ENCODE measurements at regions not wholly inside any gene's neighbourhood (a gene's known extent, or its start where the extent isn't known, plus 50 kb on each side); places are given as distances from the start of the nearest gene placed in this dataset.
"Not testable (repeated sequence)": the region's sequence is repeated elsewhere in the genome, so short reads cannot be mapped to it uniquely, and the experiment has no call there.

DNA sequence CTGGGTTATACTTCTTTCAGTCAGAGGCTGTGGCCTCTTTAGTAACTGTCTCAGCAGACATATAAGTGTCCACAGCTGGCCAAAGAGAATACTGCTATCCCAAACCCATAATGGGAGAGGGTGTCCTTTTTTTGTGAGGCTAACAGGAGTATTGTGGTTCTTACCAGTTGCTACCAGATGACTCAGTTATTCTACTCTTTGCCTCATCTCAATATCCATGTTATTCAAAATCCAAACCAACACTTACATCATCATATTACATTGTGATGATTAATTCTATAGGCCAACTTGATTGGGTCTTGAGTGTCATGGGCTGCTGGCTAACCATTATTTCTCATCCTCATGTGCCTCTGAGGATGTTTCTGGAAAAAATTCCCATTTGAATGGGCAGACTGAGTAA, 120.9 kb downstream of the TMEM168 start:
- Histone ChIP-seq H4K20me1 (ENCODE audit: control insufficient read depth, extremely low read depth, insufficient read depth, low read length) (no peaks in the 10 kb centered on the region), H3K27ac (ENCODE audit: insufficient read depth, low read length) (no peak overlapping the region), H3K27me3 (ENCODE audit: control insufficient read depth, insufficient read depth, low read length) (no peaks in the 10 kb centered on the region), H3K9ac (ENCODE audit: insufficient read depth, low read length) (no peak overlapping the region), H3K36me3 (ENCODE audit: control insufficient read depth, insufficient read depth, low read length) (no peaks in the 10 kb centered on the region), H3K4me3 (replicated peaks in 1 of 4; ENCODE audit: control extremely low read depth in 1 of 4, insufficient read depth in 1 of 4, low read depth in 3 of 4, low read length in 4 of 4) (no peak overlapping the region), H3K9me3 (ENCODE audit: control insufficient read depth, insufficient read depth, low read depth, low read length) (no peaks in the 10 kb centered on the region), H3K79me2 (ENCODE audit: control insufficient read depth, insufficient read depth, low read length) (no peaks in the 10 kb centered on the region), H2AFZ (ENCODE audit: low read length) (no peak overlapping the region), H3K4me2 (ENCODE audit: extremely low read depth, insufficient read depth, low read length) (no peak overlapping the region), H3K4me1 (ENCODE audit: control insufficient read depth, extremely low read depth, insufficient read depth, low read length) (no peaks in the 10 kb centered on the region)
- no peak for TF ChIP-seq EZH2 (IDR thresholded peaks at IDR 0.05; ENCODE audit: low read length, missing control alignments)
- TF ChIP-seq CTCF (conservative IDR thresholded peaks at IDR 0.05 in 1 of 2, IDR thresholded peaks at IDR 0.05 in 1 of 2; ENCODE audit: low read depth in 1 of 2, low read length in 2 of 2): no peak
- no peak for DNase-seq (ENCODE audit: low read depth in 2 of 2)

DNA sequence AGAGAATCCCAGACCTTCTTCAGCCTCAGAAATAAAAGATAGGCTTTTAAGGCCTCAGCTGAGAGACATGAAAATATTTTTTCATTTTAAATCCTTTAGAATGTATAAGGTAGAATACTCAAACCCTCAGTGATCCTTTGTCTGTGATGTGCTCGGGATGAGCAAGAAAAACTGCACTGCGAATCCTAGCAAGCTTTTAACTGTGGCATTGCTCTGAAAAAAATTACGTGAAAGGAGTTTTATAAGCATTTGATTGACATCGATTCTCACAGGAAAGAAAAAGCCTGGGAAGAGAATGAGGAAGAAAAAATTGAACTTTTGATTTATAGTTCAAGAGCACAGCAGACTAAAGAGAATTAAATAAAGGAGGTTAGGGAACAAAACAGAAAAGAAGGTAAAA, 120.0 kb downstream of the TMEM168 start:
- DNase-seq (ENCODE audit: low read depth in 2 of 2): no peak
- Histone ChIP-seq H3K36me3 (ENCODE audit: control insufficient read depth, insufficient read depth, low read length) (no peaks in the 10 kb centered on the region), H3K4me3 (replicated peaks in 1 of 4; ENCODE audit: control extremely low read depth in 1 of 4, insufficient read depth in 1 of 4, low read depth in 3 of 4, low read length in 4 of 4) (no peak overlapping the region), H3K79me2 (ENCODE audit: control insufficient read depth, insufficient read depth, low read length) (no peaks in the 10 kb centered on the region), H3K27me3 (ENCODE audit: control insufficient read depth, insufficient read depth, low read length) (no peaks in the 10 kb centered on the region), H2AFZ (ENCODE audit: low read length) (no peak overlapping the region), H3K4me1 (ENCODE audit: control insufficient read depth, extremely low read depth, insufficient read depth, low read length) (no peaks in the 10 kb centered on the region), H3K27ac (ENCODE audit: insufficient read depth, low read length) (no peak overlapping the region), H3K4me2 (ENCODE audit: extremely low read depth, insufficient read depth, low read length) (no peak overlapping the region), H3K9ac (ENCODE audit: insufficient read depth, low read length) (no peak overlapping the region), H4K20me1 (ENCODE audit: control insufficient read depth, extremely low read depth, insufficient read depth, low read length) (no peaks in the 10 kb centered on the region), H3K9me3 (ENCODE audit: control insufficient read depth, insufficient read depth, low read depth, low read length) (no peaks in the 10 kb centered on the region)
- TF ChIP-seq CTCF (conservative IDR thresholded peaks at IDR 0.05 in 1 of 2, IDR thresholded peaks at IDR 0.05 in 1 of 2; ENCODE audit: low read depth in 1 of 2, low read length in 2 of 2) (no peak), EZH2 (IDR thresholded peaks at IDR 0.05; ENCODE audit: low read length, missing control alignments) (no peak)

DNA sequence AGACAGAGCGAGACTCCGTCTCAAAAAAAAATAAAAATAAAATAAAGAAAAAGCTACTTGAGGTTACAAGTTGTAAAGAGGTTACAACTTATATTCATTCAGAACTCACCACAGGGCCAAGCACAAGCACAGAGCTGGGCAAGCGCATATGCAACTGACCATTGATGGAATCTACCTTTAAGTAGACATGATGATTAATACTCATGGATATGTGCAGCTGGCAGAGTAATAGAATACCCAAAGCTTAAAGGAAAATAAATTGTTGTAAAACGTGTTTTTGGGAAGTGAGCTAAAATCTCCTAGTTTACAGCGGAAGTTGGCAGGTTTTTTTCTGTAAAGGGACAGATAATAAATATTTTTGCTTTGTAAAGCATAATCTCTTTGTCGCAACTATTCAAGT, 111.6 kb downstream of the TMEM168 start:
- no peaks in the 10 kb centered on the region for H3K27me3 ChIP-seq (ENCODE audit: control insufficient read depth, insufficient read depth, low read length)
- no peak overlapping the region for H3K27ac ChIP-seq (ENCODE audit: insufficient read depth, low read length)
- no peak overlapping the region for H3K9ac ChIP-seq (ENCODE audit: insufficient read depth, low read length)
- H2AFZ ChIP-seq (ENCODE audit: low read length): no peak overlapping the region
- no peak overlapping the region for H3K4me3 ChIP-seq (replicated peaks in 1 of 4; ENCODE audit: control extremely low read depth in 1 of 4, insufficient read depth in 1 of 4, low read depth in 3 of 4, low read length in 4 of 4)
- H3K79me2 ChIP-seq (ENCODE audit: control insufficient read depth, insufficient read depth, low read length): no peaks in the 10 kb centered on the region
- no peaks in the 10 kb centered on the region for H4K20me1 ChIP-seq (ENCODE audit: control insufficient read depth, extremely low read depth, insufficient read depth, low read length)
- DNase-seq (ENCODE audit: low read depth in 2 of 2): no peak
- no peaks in the 10 kb centered on the region for H3K4me1 ChIP-seq (ENCODE audit: control insufficient read depth, extremely low read depth, insufficient read depth, low read length)
- H3K36me3 ChIP-seq (ENCODE audit: control insufficient read depth, insufficient read depth, low read length): no peaks in the 10 kb centered on the region
- H3K4me2 ChIP-seq (ENCODE audit: extremely low read depth, insufficient read depth, low read length): no peak overlapping the region
- no peak for TF ChIP-seq CTCF (conservative IDR thresholded peaks at IDR 0.05 in 1 of 2, IDR thresholded peaks at IDR 0.05 in 1 of 2; ENCODE audit: low read depth in 1 of 2, low read length in 2 of 2)
- no peak for TF ChIP-seq EZH2 (IDR thresholded peaks at IDR 0.05; ENCODE audit: low read length, missing control alignments)
- no peaks in the 10 kb centered on the region for H3K9me3 ChIP-seq (ENCODE audit: control insufficient read depth, insufficient read depth, low read depth, low read length)

GRCh38 chr7:112689466-112690177, 100.6 kb downstream of the TMEM168 start:
- H3K9ac ChIP-seq (ENCODE audit: insufficient read depth, low read length); H3K27ac ChIP-seq (ENCODE audit: insufficient read depth, low read length): not testable (repeated sequence)

More at GRCh38 chr7:112689466-112690177, 100.6 kb downstream of the TMEM168 start:
- not testable (repeated sequence) for H4K20me1 ChIP-seq (ENCODE audit: control insufficient read depth, extremely low read depth, insufficient read depth, low read length); H3K4me3 ChIP-seq (replicated peaks in 1 of 4; ENCODE audit: control extremely low read depth in 1 of 4, insufficient read depth in 1 of 4, low read depth in 3 of 4, low read length in 4 of 4); H3K4me1 ChIP-seq (ENCODE audit: control insufficient read depth, extremely low read depth, insufficient read depth, low read length); H3K9me3 ChIP-seq (ENCODE audit: control insufficient read depth, insufficient read depth, low read depth, low read length); H3K36me3 ChIP-seq (ENCODE audit: control insufficient read depth, insufficient read depth, low read length); H3K27me3 ChIP-seq (ENCODE audit: control insufficient read depth, insufficient read depth, low read length); DNase-seq (ENCODE audit: low read depth in 2 of 2); H3K4me2 ChIP-seq (ENCODE audit: extremely low read depth, insufficient read depth, low read length); H3K79me2 ChIP-seq (ENCODE audit: control insufficient read depth, insufficient read depth, low read length); H2AFZ ChIP-seq (ENCODE audit: low read length)

All from fibroblast of lung (primary cell).